OCI-LY7 (cell line): ENCODE measurements at regions not wholly inside any gene's neighbourhood (a gene's known extent, or its start where the extent isn't known, plus 50 kb on each side); places are given as distances from the start of the nearest gene placed in this dataset.
"Not testable (repeated sequence)": the region's sequence is repeated elsewhere in the genome, so short reads cannot be mapped to it uniquely, and the experiment has no call there.

Source experiments
- CTCF ChIP-seq: fragments of 200-600 bp; sonication (generic); conservative IDR thresholded peaks from 2 replicates; pipeline ENCODE4 v1.5.1; 2014; ENCODE audit warnings: mild to moderate bottlenecking, antibody characterized with exemption, low read length, moderate library complexity, mixed read lengths
- EZH2phosphoT487 ChIP-seq: fragments of 200-600 bp; sonication (generic); IDR thresholded peaks from 2 replicates; pipeline ENCODE4 v1.6.1; 2018; ENCODE audit warnings: low read depth, borderline replicate concordance, mild to moderate bottlenecking, mixed run types, antibody characterized with exemption, low read length, moderate library complexity, mixed read lengths

- not testable (repeated sequence) for TF ChIP-seq CTCF, EZH2phosphoT487
These were observed 4437.7 kb upstream of the TPTE start for GRCh38 chr21:6083574-6084120.
